OCI-LY7 (cell line): ENCODE measurements at regions not wholly inside any gene's neighbourhood (a gene's known extent, or its start where the extent isn't known, plus 50 kb on each side); places are given as distances from the start of the nearest gene placed in this dataset.

ENCODE experiments used
- CTCF ChIP-seq: fragments of 200-600 bp; sonication (generic); conservative IDR thresholded peaks from 2 replicates; pipeline ENCODE4 v1.5.1; 2014; ENCODE audit warnings: mild to moderate bottlenecking, antibody characterized with exemption, low read length, moderate library complexity, mixed read lengths
- EZH2phosphoT487 ChIP-seq: fragments of 200-600 bp; sonication (generic); IDR thresholded peaks from 2 replicates; pipeline ENCODE4 v1.6.1; 2018; ENCODE audit warnings: low read depth, borderline replicate concordance, mild to moderate bottlenecking, mixed run types, antibody characterized with exemption, low read length, moderate library complexity, mixed read lengths

GRCh38 chr11:129655247-129655832 is 160.3 kb upstream of the TMEM45B start:
- TF ChIP-seq CTCF (no peak), EZH2phosphoT487 (no peak)
